ENCODE measurements at regions not wholly inside any gene's neighbourhood (a gene's known extent, or its start where the extent isn't known, plus 50 kb on each side); places are given as distances from the start of the nearest gene placed in this dataset.
A peak's percentile ranks its signal among the peaks of the same experiment; 100 is the strongest.
"Not testable (repeated sequence)": the region's sequence is repeated elsewhere in the genome, so short reads cannot be mapped to it uniquely, and the experiment has no call there.

- H3K4me1 ChIP-seq (ENCODE audit: control insufficient read depth, insufficient read depth, low read length) = no peaks in the 10 kb centered on the region
- no peak overlapping the region for H3K4me3 ChIP-seq (ENCODE audit: low read depth, low read length)
- no peak overlapping the region for H3K27ac ChIP-seq (ENCODE audit: low read depth, low read length)
- H3K27me3 ChIP-seq (ENCODE audit: control insufficient read depth, insufficient read depth, low read length) = no peaks in the 10 kb centered on the region
- H3K9me3 ChIP-seq (ENCODE audit: control insufficient read depth, insufficient read depth, low read length) = no peaks in the 10 kb centered on the region
- no peaks in the 10 kb centered on the region for H3K36me3 ChIP-seq (ENCODE audit: control insufficient read depth, insufficient read depth, low read length)
- DNase-seq (ENCODE audit: low read depth in 4 of 6, low spot score in 6 of 6) = peak in 1 of 6 donors; percentile 54
- WGBS (ENCODE audit: insufficient coverage) = no CpG with 5 or more reads among the region's 1 CpG
Observed at GRCh38 chr13:90605664-90606063, 741.8 kb upstream of the MIR17HG start.

- H3K27me3 ChIP-seq (ENCODE audit: control insufficient read depth, insufficient read depth, low read length); H3K27ac ChIP-seq (ENCODE audit: low read depth, low read length); H3K9me3 ChIP-seq (ENCODE audit: control insufficient read depth, insufficient read depth, low read length); DNase-seq (ENCODE audit: low read depth in 4 of 6, low spot score in 6 of 6); H3K4me1 ChIP-seq (ENCODE audit: control insufficient read depth, insufficient read depth, low read length); H3K4me3 ChIP-seq (ENCODE audit: low read depth, low read length); H3K36me3 ChIP-seq (ENCODE audit: control insufficient read depth, insufficient read depth, low read length): not testable (repeated sequence)
- 94% methylated on average over 2 of the region's 6 CpGs for WGBS (ENCODE audit: insufficient coverage)
Observed at GRCh38 chr13:90606921-90607320, 740.6 kb upstream of the MIR17HG start.

GRCh38 chr13:90612391-90612790 is 735.1 kb upstream of the MIR17HG start:
- no CpG with 5 or more reads among the region's 2 CpGs for WGBS (ENCODE audit: insufficient coverage)

GRCh38 chr13:90613076-90613795 is 734.3 kb upstream of the MIR17HG start:
- DNase-seq (ENCODE audit: low read depth in 4 of 6, low spot score in 6 of 6) = peak in 1 of 6 donors; percentile 2
- WGBS (ENCODE audit: insufficient coverage) = 94% methylated on average over 11 of the region's 12 CpGs
- H3K36me3 ChIP-seq (ENCODE audit: control insufficient read depth, insufficient read depth, low read length) = no peaks in the 10 kb centered on the region
- no peak overlapping the region for H3K4me3 ChIP-seq (ENCODE audit: low read depth, low read length)
- no peak overlapping the region for H3K27ac ChIP-seq (ENCODE audit: low read depth, low read length)
- H3K4me1 ChIP-seq (ENCODE audit: control insufficient read depth, insufficient read depth, low read length) = no peaks in the 10 kb centered on the region
- no peaks in the 10 kb centered on the region for H3K9me3 ChIP-seq (ENCODE audit: control insufficient read depth, insufficient read depth, low read length)
- no peaks in the 10 kb centered on the region for H3K27me3 ChIP-seq (ENCODE audit: control insufficient read depth, insufficient read depth, low read length)

More at GRCh38 chr13:90612391-90612790, 735.1 kb upstream of the MIR17HG start:
- Histone ChIP-seq H3K27ac (ENCODE audit: low read depth, low read length) (no peak overlapping the region), H3K27me3 (ENCODE audit: control insufficient read depth, insufficient read depth, low read length) (no peaks in the 10 kb centered on the region), H3K4me1 (ENCODE audit: control insufficient read depth, insufficient read depth, low read length) (no peaks in the 10 kb centered on the region), H3K36me3 (ENCODE audit: control insufficient read depth, insufficient read depth, low read length) (no peaks in the 10 kb centered on the region), H3K4me3 (ENCODE audit: low read depth, low read length) (no peak overlapping the region), H3K9me3 (ENCODE audit: control insufficient read depth, insufficient read depth, low read length) (no peaks in the 10 kb centered on the region)
- no peak for DNase-seq (ENCODE audit: low read depth in 4 of 6, low spot score in 6 of 6)

GRCh38 chr13:90615236-90615635 is 732.3 kb upstream of the MIR17HG start:
- H3K4me1 ChIP-seq (ENCODE audit: control insufficient read depth, insufficient read depth, low read length) = no peaks in the 10 kb centered on the region
- WGBS (ENCODE audit: insufficient coverage) = 94% methylated on average over 6 of the region's 6 CpGs
- no peak for DNase-seq (ENCODE audit: low read depth in 4 of 6, low spot score in 6 of 6)

DNA sequence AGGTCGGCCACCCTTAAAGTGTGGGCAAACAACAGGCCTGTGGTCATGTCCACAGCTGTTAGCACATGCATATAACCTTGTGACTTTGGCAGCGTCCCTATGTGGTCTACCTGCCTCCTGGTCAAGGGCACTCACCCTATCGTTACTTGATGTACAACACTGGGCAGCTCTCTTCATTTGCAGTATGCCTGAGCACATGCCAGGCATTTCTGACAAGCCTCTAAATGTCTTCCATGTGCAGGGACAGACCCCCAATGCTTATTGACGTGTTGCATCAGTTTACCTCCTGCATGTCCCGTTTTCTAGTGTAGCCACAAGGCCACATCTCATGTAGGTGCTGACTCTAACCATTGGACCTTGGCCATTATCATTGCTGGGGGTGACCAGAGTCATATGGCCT is 731.7 kb upstream of the MIR17HG start:
- Histone ChIP-seq H3K27me3 (ENCODE audit: control insufficient read depth, insufficient read depth, low read length) (no peaks in the 10 kb centered on the region), H3K4me1 (ENCODE audit: control insufficient read depth, insufficient read depth, low read length) (no peaks in the 10 kb centered on the region), H3K27ac (ENCODE audit: low read depth, low read length) (no peak overlapping the region), H3K4me3 (ENCODE audit: low read depth, low read length) (no peak overlapping the region), H3K9me3 (ENCODE audit: control insufficient read depth, insufficient read depth, low read length) (no peaks in the 10 kb centered on the region), H3K36me3 (ENCODE audit: control insufficient read depth, insufficient read depth, low read length) (no peaks in the 10 kb centered on the region)
- 85% methylated on average over 5 of the region's 5 CpGs for WGBS (ENCODE audit: insufficient coverage)
- DNase-seq (ENCODE audit: low read depth in 4 of 6, low spot score in 6 of 6) = no peak

More at GRCh38 chr13:90615236-90615635, 732.3 kb upstream of the MIR17HG start:
- H3K4me3 ChIP-seq (ENCODE audit: low read depth, low read length) = no peak overlapping the region
- no peaks in the 10 kb centered on the region for H3K36me3 ChIP-seq (ENCODE audit: control insufficient read depth, insufficient read depth, low read length)
- H3K27ac ChIP-seq (ENCODE audit: low read depth, low read length) = no peak overlapping the region
- no peaks in the 10 kb centered on the region for H3K9me3 ChIP-seq (ENCODE audit: control insufficient read depth, insufficient read depth, low read length)
- no peaks in the 10 kb centered on the region for H3K27me3 ChIP-seq (ENCODE audit: control insufficient read depth, insufficient read depth, low read length)

- WGBS (ENCODE audit: insufficient coverage) = 94% methylated on average over 2 of the region's 2 CpGs
- Histone ChIP-seq H3K36me3 (ENCODE audit: control insufficient read depth, insufficient read depth, low read length) (no peaks in the 10 kb centered on the region), H3K27ac (ENCODE audit: low read depth, low read length) (no peak overlapping the region), H3K9me3 (ENCODE audit: control insufficient read depth, insufficient read depth, low read length) (no peaks in the 10 kb centered on the region), H3K4me1 (ENCODE audit: control insufficient read depth, insufficient read depth, low read length) (no peaks in the 10 kb centered on the region), H3K27me3 (ENCODE audit: control insufficient read depth, insufficient read depth, low read length) (no peaks in the 10 kb centered on the region), H3K4me3 (ENCODE audit: low read depth, low read length) (no peak overlapping the region)
- DNase-seq (ENCODE audit: low read depth in 4 of 6, low spot score in 6 of 6) = no peak
Observed at GRCh38 chr13:90618133-90618532, 729.4 kb upstream of the MIR17HG start.

DNA sequence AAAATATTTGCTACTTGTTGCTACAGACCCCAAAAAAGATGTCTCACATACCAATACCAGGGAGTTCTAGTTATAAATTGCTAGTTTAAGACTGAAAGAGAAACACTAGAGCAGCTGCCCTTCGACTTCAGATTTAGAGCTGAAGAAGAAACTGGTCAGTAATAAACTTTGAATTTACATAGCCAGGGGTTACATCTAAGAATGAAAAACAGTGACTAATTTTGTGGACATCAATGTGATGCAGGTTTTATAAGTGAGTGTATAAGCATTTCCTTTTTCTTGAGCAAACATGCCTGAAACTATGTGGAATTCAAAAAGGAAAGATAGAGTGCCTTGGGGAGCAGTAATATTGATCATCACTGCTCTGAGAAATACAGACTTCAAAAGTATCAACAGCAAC is 724.9 kb upstream of the MIR17HG start:
- H3K36me3 ChIP-seq (ENCODE audit: control insufficient read depth, insufficient read depth, low read length) = no peaks in the 10 kb centered on the region
- no peak overlapping the region for H3K27ac ChIP-seq (ENCODE audit: low read depth, low read length)
- H3K4me1 ChIP-seq (ENCODE audit: control insufficient read depth, insufficient read depth, low read length) = no peaks in the 10 kb centered on the region
- no peaks in the 10 kb centered on the region for H3K27me3 ChIP-seq (ENCODE audit: control insufficient read depth, insufficient read depth, low read length)
- H3K4me3 ChIP-seq (ENCODE audit: low read depth, low read length) = no peak overlapping the region
- WGBS (ENCODE audit: insufficient coverage) = 100% methylated on average over 1 of the region's 1 CpG
- H3K9me3 ChIP-seq (ENCODE audit: control insufficient read depth, insufficient read depth, low read length) = no peaks in the 10 kb centered on the region
- DNase-seq (ENCODE audit: low read depth in 4 of 6, low spot score in 6 of 6) = peak in 1 of 6 donors; percentile 9

GRCh38 chr13:90623318-90624011 is 724.0 kb upstream of the MIR17HG start:
- H3K4me1 ChIP-seq (ENCODE audit: control insufficient read depth, insufficient read depth, low read length) = no peaks in the 10 kb centered on the region
- no peaks in the 10 kb centered on the region for H3K9me3 ChIP-seq (ENCODE audit: control insufficient read depth, insufficient read depth, low read length)
- H3K27me3 ChIP-seq (ENCODE audit: control insufficient read depth, insufficient read depth, low read length) = no peaks in the 10 kb centered on the region
- no peaks in the 10 kb centered on the region for H3K36me3 ChIP-seq (ENCODE audit: control insufficient read depth, insufficient read depth, low read length)
- H3K27ac ChIP-seq (ENCODE audit: low read depth, low read length) = no peak overlapping the region
- no peak for DNase-seq (ENCODE audit: low read depth in 4 of 6, low spot score in 6 of 6)
- 100% methylated on average over 1 of the region's 3 CpGs for WGBS (ENCODE audit: insufficient coverage)
- no peak overlapping the region for H3K4me3 ChIP-seq (ENCODE audit: low read depth, low read length)

GRCh38 chr13:90627813-90628212 is 719.7 kb upstream of the MIR17HG start:
- no peaks in the 10 kb centered on the region for H3K27me3 ChIP-seq (ENCODE audit: control insufficient read depth, insufficient read depth, low read length)
- no peaks in the 10 kb centered on the region for H3K36me3 ChIP-seq (ENCODE audit: control insufficient read depth, insufficient read depth, low read length)
- no peaks in the 10 kb centered on the region for H3K9me3 ChIP-seq (ENCODE audit: control insufficient read depth, insufficient read depth, low read length)
- WGBS (ENCODE audit: insufficient coverage) = no CpG with 5 or more reads among the region's 1 CpG
- no peak overlapping the region for H3K27ac ChIP-seq (ENCODE audit: low read depth, low read length)
- no peak for DNase-seq (ENCODE audit: low read depth in 4 of 6, low spot score in 6 of 6)
- H3K4me3 ChIP-seq (ENCODE audit: low read depth, low read length) = no peak overlapping the region
- no peaks in the 10 kb centered on the region for H3K4me1 ChIP-seq (ENCODE audit: control insufficient read depth, insufficient read depth, low read length)

Measured in spinal cord (tissue), 9 donors.